Mesenchymal stem cell (in vitro differentiated cells and primary cell): ENCODE measurements at regions not wholly inside any gene's neighbourhood (a gene's known extent, or its start where the extent isn't known, plus 50 kb on each side); places are given as distances from the start of the nearest gene placed in this dataset.
"Not testable (repeated sequence)": the region's sequence is repeated elsewhere in the genome, so short reads cannot be mapped to it uniquely, and the experiment has no call there.

ENCODE experiments used
- DNase-seq: peaks from one replicate; pipeline ENCODE4 v3.0.0-alpha.2; 2013
- H2AFZ ChIP-seq: one replicate; pipeline ENCODE4 v1.6.1; 2013; ENCODE audit warnings: low read depth, mild to moderate bottlenecking, control low read depth, inconsistent platforms, low read length, moderate library complexity
- H2AK5ac ChIP-seq: 2 replicates; pipeline ENCODE4 v1.6.1; 2013; ENCODE audit warnings: low read length, moderate library complexity, mild to moderate bottlenecking, inconsistent platforms; ENCODE audit not compliant: severe bottlenecking
- H2BK120ac ChIP-seq: one replicate; pipeline ENCODE4 v1.6.1; 2013; ENCODE audit warnings: low read depth, mild to moderate bottlenecking, inconsistent platforms, low read length, moderate library complexity
- H2BK12ac ChIP-seq, 2 experiments: one replicate each; pipeline ENCODE4 v1.6.1; 2013; ENCODE audit warnings: inconsistent platforms in 2 of 2, low read length in 2 of 2, mild to moderate bottlenecking in 2 of 2, moderate library complexity in 2 of 2, control low read depth in 1 of 2
- H2BK15ac ChIP-seq: one replicate; pipeline ENCODE4 v1.6.1; 2013; ENCODE audit warnings: mild to moderate bottlenecking, low read depth, inconsistent platforms; ENCODE audit not compliant: poor library complexity, severe bottlenecking
- H2BK5ac ChIP-seq: 2 replicates; pipeline ENCODE4 v1.6.1; 2013; ENCODE audit warnings: low read depth, mild to moderate bottlenecking, low read length, control low read depth, inconsistent platforms; ENCODE audit not compliant: poor library complexity, severe bottlenecking
- H3K14ac ChIP-seq, 2 experiments: one replicate each; pipeline ENCODE4 v1.6.1; 2013; ENCODE audit warnings: inconsistent platforms in 2 of 2, low read length in 2 of 2, control low read depth in 1 of 2, mild to moderate bottlenecking in 1 of 2, moderate library complexity in 1 of 2
- H3K18ac ChIP-seq, 2 experiments: one replicate each; pipeline ENCODE4 v1.6.1; 2013; ENCODE audit warnings: inconsistent platforms in 2 of 2, low read length in 2 of 2, control low read depth in 1 of 2, low read depth in 1 of 2, mild to moderate bottlenecking in 1 of 2
- H3K23ac ChIP-seq, 2 experiments: one replicate each; pipeline ENCODE4 v1.6.1; 2013; ENCODE audit warnings: inconsistent platforms in 2 of 2, low read length in 2 of 2, mild to moderate bottlenecking in 2 of 2, moderate library complexity in 2 of 2, control low read depth in 1 of 2
- H3K27ac ChIP-seq: 2 replicates; pipeline ENCODE4 v1.5.1; 2013; ENCODE audit warnings: mild to moderate bottlenecking, moderate library complexity, low read length, control low read depth, inconsistent platforms; ENCODE audit not compliant: poor library complexity, severe bottlenecking
- H3K27me3 ChIP-seq, 2 experiments: 2 replicates each; pipeline versions ENCODE4 v1.6.1 to v1.7.0; 2013; ENCODE audit warnings: low read length in 2 of 2, mild to moderate bottlenecking in 2 of 2, moderate library complexity in 2 of 2, control low read depth in 1 of 2, inconsistent platforms in 1 of 2; ENCODE audit not compliant: control insufficient read depth in 1 of 2, insufficient read depth in 1 of 2
- H3K36me3 ChIP-seq, 2 experiments: 2 replicates each; pipeline versions ENCODE4 v1.6.1 to v1.7.0; 2013; ENCODE audit warnings: low read length in 2 of 2, control low read depth in 1 of 2, inconsistent platforms in 1 of 2, low read depth in 1 of 2, mild to moderate bottlenecking in 1 of 2; ENCODE audit not compliant: insufficient read depth in 2 of 2, control insufficient read depth in 1 of 2
- H3K4ac ChIP-seq, 2 experiments: one replicate each; pipeline ENCODE4 v1.6.1; 2013; ENCODE audit warnings: inconsistent platforms in 2 of 2, low read length in 2 of 2, mild to moderate bottlenecking in 2 of 2, moderate library complexity in 2 of 2, control low read depth in 1 of 2, low read depth in 1 of 2
- H3K4me1 ChIP-seq: 2 replicates; pipeline ENCODE4 v1.6.1; 2013; ENCODE audit warnings: low read depth, low read length, control low read depth; ENCODE audit not compliant: control insufficient read depth, insufficient read depth
- H3K4me2 ChIP-seq: 2 replicates; pipeline ENCODE4 v1.6.1; 2013; ENCODE audit warnings: low read length, mild to moderate bottlenecking, inconsistent platforms; ENCODE audit not compliant: poor library complexity, severe bottlenecking
- H3K4me3 ChIP-seq, 2 experiments: 2 replicates each; pipeline versions ENCODE4 v1.5.1 to v1.7.0; 2013; ENCODE audit warnings: low read length in 2 of 2, mild to moderate bottlenecking in 2 of 2, control low read depth in 1 of 2, low read depth in 1 of 2; ENCODE audit not compliant: insufficient read depth in 1 of 2
- H3K79me1 ChIP-seq: replicated peaks from 2 replicates; pipeline ENCODE4 v1.6.1; 2013; ENCODE audit warnings: mild to moderate bottlenecking, control low read depth, low read length, inconsistent platforms; ENCODE audit not compliant: poor library complexity, severe bottlenecking
- H3K9ac ChIP-seq: 2 replicates; pipeline ENCODE4 v1.7.0; 2013; ENCODE audit warnings: mild to moderate bottlenecking, low read length, moderate library complexity
- H3K9me3 ChIP-seq: 2 replicates; pipeline ENCODE4 v1.7.0; 2013; ENCODE audit warnings: mild to moderate bottlenecking, low read length; ENCODE audit not compliant: control insufficient read depth
- H4K8ac ChIP-seq: one replicate; pipeline ENCODE4 v1.6.1; 2013; ENCODE audit warnings: inconsistent platforms, mild to moderate bottlenecking, low read length, moderate library complexity
- H4K91ac ChIP-seq: one replicate; pipeline ENCODE4 v1.6.1; 2013; ENCODE audit warnings: mild to moderate bottlenecking, low read length, inconsistent platforms
- WGBS: methylation state at CpG from one replicate; pipeline ENCODE4 v1.1.7; 2013; ENCODE audit warnings: mixed read lengths; 5-methylcytosine and 5-hydroxymethylcytosine counted together

DNA sequence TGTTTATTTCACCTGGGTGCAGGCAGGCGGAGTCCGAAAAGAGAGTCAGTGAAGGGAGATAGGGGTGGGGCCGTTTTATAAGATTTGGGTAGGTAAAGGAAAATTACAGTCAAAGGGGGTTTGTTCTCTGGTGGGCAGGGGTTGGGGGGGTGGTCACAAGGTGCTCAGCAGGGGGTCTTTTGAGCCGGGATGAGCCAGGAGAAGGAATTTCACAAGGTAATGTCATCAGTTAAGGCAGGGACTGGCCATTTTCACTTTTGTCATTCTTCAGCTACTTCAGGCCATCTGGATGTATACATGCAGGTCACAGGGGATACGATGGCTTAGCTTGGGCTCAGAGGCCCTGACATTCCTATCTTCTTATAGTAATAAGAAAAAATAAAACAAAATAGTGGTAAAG, 220.3 kb upstream of the ZNF608 start:
- H3K27ac ChIP-seq, H2AFZ ChIP-seq, H2BK5ac ChIP-seq, H2AK5ac ChIP-seq, H2BK15ac ChIP-seq, H3K18ac ChIP-seq, H2BK12ac ChIP-seq, H3K14ac ChIP-seq, H4K91ac ChIP-seq, H3K23ac ChIP-seq, H3K4me3 ChIP-seq, H3K4me2 ChIP-seq, H3K4me1 ChIP-seq, H4K8ac ChIP-seq, DNase-seq, H3K36me3 ChIP-seq, H3K27me3 ChIP-seq, H3K9ac ChIP-seq, H2BK120ac ChIP-seq, H3K79me1 ChIP-seq, H3K4ac ChIP-seq, H3K9me3 ChIP-seq: not testable (repeated sequence)
- WGBS, result 52% methylated on average over 4 of the region's 5 CpGs

DNA sequence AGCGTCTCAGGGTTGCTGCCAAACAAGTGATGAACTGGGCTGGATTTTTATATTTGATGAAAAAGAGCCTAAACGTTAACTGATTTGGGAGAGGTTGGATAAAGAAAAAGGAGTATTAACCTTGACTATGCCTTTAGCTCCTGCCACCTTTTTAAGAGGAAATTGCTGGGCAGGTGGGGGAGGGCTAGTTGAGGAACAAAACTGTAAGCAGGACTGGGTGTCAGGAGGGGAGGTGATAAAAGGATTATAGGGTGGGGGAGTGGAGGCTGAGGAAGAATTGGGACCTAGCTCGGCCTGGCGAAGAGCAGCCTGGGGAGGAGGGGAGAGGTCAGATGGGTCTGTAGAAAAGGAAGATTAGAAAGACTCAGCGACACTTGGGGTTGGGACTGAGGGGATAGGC, 223.9 kb upstream of the ZNF608 start:
- not testable (repeated sequence) for H2AFZ ChIP-seq, H3K4ac ChIP-seq, DNase-seq, H2AK5ac ChIP-seq, H3K4me1 ChIP-seq, H3K14ac ChIP-seq, H3K27me3 ChIP-seq, H3K9me3 ChIP-seq, H2BK15ac ChIP-seq, H4K91ac ChIP-seq, H3K4me3 ChIP-seq, H3K23ac ChIP-seq, H2BK120ac ChIP-seq, H3K4me2 ChIP-seq, H3K27ac ChIP-seq, H3K9ac ChIP-seq, H3K79me1 ChIP-seq, H2BK5ac ChIP-seq, H3K36me3 ChIP-seq, H4K8ac ChIP-seq, H3K18ac ChIP-seq, H2BK12ac ChIP-seq
- WGBS, result 65% methylated on average over 5 of the region's 5 CpGs

DNA sequence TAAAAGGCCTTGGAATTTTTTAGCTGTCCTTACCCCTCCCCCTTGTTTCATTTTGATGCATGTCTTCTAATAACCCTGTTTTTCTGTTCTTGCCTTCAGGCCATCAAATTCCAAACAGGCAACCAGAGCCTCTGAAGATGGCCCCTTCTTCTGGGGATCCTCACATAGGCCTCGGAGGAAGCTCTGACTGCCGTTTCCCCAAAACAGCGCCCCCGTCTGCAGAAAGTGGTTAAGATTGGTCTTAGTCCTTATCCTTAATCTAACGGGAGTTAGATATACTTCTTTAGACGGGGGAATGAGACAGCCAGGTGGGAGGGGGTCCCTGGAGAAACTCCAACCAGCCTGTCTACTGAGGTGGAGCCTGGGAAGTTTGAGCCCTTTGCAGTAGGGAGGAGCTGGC, 226.3 kb upstream of the ZNF608 start:
- no peak overlapping the region for H3K9ac ChIP-seq
- H2BK120ac ChIP-seq, result no peak overlapping the region
- no peak overlapping the region for H4K8ac ChIP-seq
- H3K36me3 ChIP-seq, result no peaks in the 10 kb centered on the region
- no peaks in the 10 kb centered on the region for H3K79me1 ChIP-seq
- H3K4ac ChIP-seq, result no peak overlapping the region
- no peak overlapping the region for H3K23ac ChIP-seq
- H2BK12ac ChIP-seq, result no peak overlapping the region
- H3K27ac ChIP-seq, result no peak overlapping the region
- no peak overlapping the region for H3K18ac ChIP-seq
- DNase-seq, result no peak
- no peak overlapping the region for H2AK5ac ChIP-seq
- no peaks in the 10 kb centered on the region for H3K4me1 ChIP-seq
- no peak overlapping the region for H3K4me2 ChIP-seq
- no peak overlapping the region for H2AFZ ChIP-seq
- no peaks in the 10 kb centered on the region for H3K9me3 ChIP-seq
- no peak overlapping the region for H2BK5ac ChIP-seq
- no peaks in the 10 kb centered on the region for H3K27me3 ChIP-seq
- no peak overlapping the region for H3K4me3 ChIP-seq
- H4K91ac ChIP-seq, result no peak overlapping the region
- WGBS, result 86% methylated on average over 6 of the region's 6 CpGs
- no peak overlapping the region for H2BK15ac ChIP-seq
- no peak overlapping the region for H3K14ac ChIP-seq

DNA sequence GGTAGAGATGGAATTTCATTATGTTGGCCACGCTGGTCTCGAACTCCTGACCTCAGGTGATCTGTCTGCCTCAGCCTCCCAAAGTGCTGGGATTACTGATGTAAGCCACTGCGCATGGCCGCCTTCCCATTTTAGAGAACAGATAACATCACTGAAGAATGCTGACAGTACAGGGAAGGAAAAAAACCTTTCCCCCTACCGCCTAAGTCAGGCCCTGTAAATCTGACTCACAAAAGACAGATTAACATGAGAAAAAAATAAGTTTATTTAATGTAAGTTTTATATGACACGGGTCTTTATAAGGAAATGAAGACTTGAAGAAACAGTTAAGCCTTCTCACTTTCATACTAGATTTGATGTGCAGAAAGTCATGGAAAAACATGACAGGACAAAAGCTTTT, 227.2 kb upstream of the ZNF608 start:
- no peak for DNase-seq
- no peak overlapping the region for H2AK5ac ChIP-seq
- 96% methylated on average over 4 of the region's 6 CpGs for WGBS
- H3K4me2 ChIP-seq, result no peak overlapping the region
- H2BK15ac ChIP-seq, result no peak overlapping the region
- no peak overlapping the region for H3K18ac ChIP-seq
- no peak overlapping the region for H2BK5ac ChIP-seq
- H4K91ac ChIP-seq, result no peak overlapping the region
- H3K9me3 ChIP-seq, result no peaks in the 10 kb centered on the region
- H3K4ac ChIP-seq, result no peak overlapping the region
- H3K4me1 ChIP-seq, result no peaks in the 10 kb centered on the region
- H3K4me3 ChIP-seq, result no peak overlapping the region
- no peak overlapping the region for H2AFZ ChIP-seq
- H2BK120ac ChIP-seq, result no peak overlapping the region
- H3K14ac ChIP-seq, result no peak overlapping the region
- H4K8ac ChIP-seq, result no peak overlapping the region
- no peaks in the 10 kb centered on the region for H3K27me3 ChIP-seq
- H3K79me1 ChIP-seq, result no peaks in the 10 kb centered on the region
- H2BK12ac ChIP-seq, result no peak overlapping the region
- no peak overlapping the region for H3K27ac ChIP-seq
- H3K36me3 ChIP-seq, result no peaks in the 10 kb centered on the region
- H3K9ac ChIP-seq, result no peak overlapping the region
- H3K23ac ChIP-seq, result no peak overlapping the region
